K562 (cell line): ENCODE measurements at regions not wholly inside any gene's neighbourhood (a gene's known extent, or its start where the extent isn't known, plus 50 kb on each side); places are given as distances from the start of the nearest gene placed in this dataset.

Experiments used
- ATAC-seq: fragments of 200-7000 bp; cut with Tn5 transposase; 3 replicates; pipeline ENCODE4 v1.9.1; 2020; ENCODE audit warnings: moderate library complexity
- BruUV-seq: library from RNA; stranded (reverse); fragments of 400-500 nt; replicated peaks from 2 replicates; lab custom pipeline; 2021; lab: Mats Ljungman, UMichigan
- CTCF ChIA-PET: fragments of 300-600 bp; formaldehyde crosslinking; extraction: SDS; loops from one replicate; lab custom pipeline; 2021; ENCODE audit warnings: low intra/inter-chr PET ratio; lab: Yijun Ruan, JAX
- POLR2A ChIA-PET: fragments of 300-600, 350-650 bp; sonication (Branson Sonifier 250); formaldehyde crosslinking; extraction: SDS; loops from one replicate; lab custom pipeline; 2021; ENCODE audit warnings: antibody characterized with exemption, inconsistent platforms; lab: Yijun Ruan, JAX
- DNase-seq, 4 experiments: peaks; one replicate each; pipeline versions ENCODE4 v3.0.0 to v3.0.0-alpha.2; 2011 to 2018; ENCODE audit warnings: low spot score in 3 of 4, mixed read lengths in 3 of 4; ENCODE audit errors: extremely low read depth in 1 of 4
- FAIRE-seq: peaks from 2 replicates; lab custom pipeline; 2011; peaks lifted over from hg19 to GRCh38; lab: Jason Lieb, UNC
- H2AFZ ChIP-seq: 2 replicates; pipeline ENCODE4 v1.6.0; 2011; ENCODE audit warnings: low read depth, low read length, control low read depth, inconsistent platforms
- H3K27ac ChIP-seq: fragments of 200-600 bp; 3 replicates; pipeline ENCODE4 v1.8.0; 2011; ENCODE audit warnings: low read depth, mild to moderate bottlenecking, control low read depth, inconsistent platforms, low read length, moderate library complexity, mixed read lengths; ENCODE audit errors: extremely low read depth
- H3K27me3 ChIP-seq, 2 experiments: fragments of 300-600 bp in 1 of 2; 2 replicates in 1 of 2; 3 replicates in 1 of 2; pipeline versions ENCODE4 v1.6.0 to v1.8.0; 2011; ENCODE audit warnings: inconsistent platforms in 2 of 2, low read length in 2 of 2, mild to moderate bottlenecking in 1 of 2, mixed read lengths in 1 of 2, moderate library complexity in 1 of 2; ENCODE audit not compliant: control insufficient read depth in 2 of 2, insufficient read depth in 2 of 2
- H3K36me3 ChIP-seq: fragments of 300-600 bp; 3 replicates; pipeline ENCODE4 v1.8.0; 2011; ENCODE audit warnings: mild to moderate bottlenecking, low read length, inconsistent platforms; ENCODE audit not compliant: control insufficient read depth, insufficient read depth
- H3K4me1 ChIP-seq, 2 experiments: fragments of 200-600 bp in 1 of 2; replicated peaks in 1 of 2; 2 replicates in 1 of 2; 3 replicates in 1 of 2; pipeline versions ENCODE4 v1.5.1 to v1.8.0; 2011; ENCODE audit warnings: inconsistent platforms in 2 of 2, low read length in 2 of 2, mild to moderate bottlenecking in 1 of 2, mixed read lengths in 1 of 2, moderate library complexity in 1 of 2; ENCODE audit not compliant: control insufficient read depth in 2 of 2, insufficient read depth in 2 of 2
- H3K4me2 ChIP-seq: 2 replicates; pipeline ENCODE4 v1.6.1; 2011; ENCODE audit warnings: low read length, control low read depth, inconsistent platforms, mixed read lengths; ENCODE audit not compliant: insufficient read depth
- H3K4me3 ChIP-seq: fragments of 200-600 bp; sonication (generic), shearing (Covaris generic); 2 replicates; pipeline ENCODE4 v1.5.1; 2016; ENCODE audit warnings: control low read depth, inconsistent platforms
- H3K79me2 ChIP-seq: fragments of 200-600 bp; 3 replicates; pipeline ENCODE4 v1.8.0; 2011; ENCODE audit warnings: low read length, inconsistent platforms; ENCODE audit not compliant: control insufficient read depth, insufficient read depth
- H3K9ac ChIP-seq, 2 experiments: 2 replicates each; pipeline versions ENCODE4 v1.6.0 to v1.6.1; 2011; ENCODE audit warnings: low read depth in 2 of 2, low read length in 2 of 2, control low read depth in 1 of 2, inconsistent platforms in 1 of 2, mild to moderate bottlenecking in 1 of 2, mixed read lengths in 1 of 2; ENCODE audit not compliant: insufficient read depth in 1 of 2
- H3K9me1 ChIP-seq: one replicate; pipeline ENCODE4 v1.6.0; 2011; ENCODE audit warnings: inconsistent platforms, mild to moderate bottlenecking, low read length, moderate library complexity; ENCODE audit not compliant: control insufficient read depth, insufficient read depth
- H3K9me3 ChIP-seq: replicated peaks from 2 replicates; pipeline ENCODE4 v1.5.1; 2011; ENCODE audit warnings: low read depth, low read length, inconsistent platforms; ENCODE audit not compliant: control insufficient read depth, insufficient read depth
- H4K20me1 ChIP-seq: replicated peaks from 2 replicates; pipeline ENCODE4 v1.6.1; 2011; ENCODE audit warnings: low read length, inconsistent platforms, mixed read lengths; ENCODE audit not compliant: control insufficient read depth, insufficient read depth
- ARHGAP35 ChIP-seq: fragments of 450-650 bp; IDR thresholded peaks from 2 replicates; pipeline ENCODE4 v1.6.1; 2018; ENCODE audit not compliant: partially characterized antibody
- ASH1L ChIP-seq: fragments of 450-650 bp; IDR thresholded peaks from 2 replicates; pipeline ENCODE4 v1.6.1; 2018; ENCODE audit warnings: borderline replicate concordance, mild to moderate bottlenecking, low read depth; ENCODE audit not compliant: partially characterized antibody
- CBX2 ChIP-seq: fragments of 200-600 bp; sonication (generic); IDR thresholded peaks from one replicate; pipeline ENCODE4 v1.6.1; 2012; ENCODE audit warnings: mild to moderate bottlenecking, low read length, inconsistent platforms; ENCODE audit not compliant: insufficient read depth, poor library complexity, severe bottlenecking
- CEBPG ChIP-seq, 3 experiments: fragments of 200-800 bp in 1 of 3; sonication (Bioruptor generic) in 1 of 3; sonication (generic) in 1 of 3; formaldehyde crosslinking in 1 of 3; IDR thresholded peaks in 2 of 3; conservative IDR thresholded peaks in 1 of 3; 2 replicates each; pipeline versions ENCODE4 v1.6.1 to v1.8.0; 2016 to 2022; ENCODE audit warnings: missing compliant biosample characterization in 2 of 3, missing genetic modification characterization in 2 of 3, mild to moderate bottlenecking in 1 of 3, missing genetic modification reagents in 1 of 3
- HLTF ChIP-seq: fragments of 450-650 bp; IDR thresholded peaks from 2 replicates; pipeline ENCODE4 v1.6.1; 2016
- LEF1 ChIP-seq: fragments of 450-650 bp; IDR thresholded peaks from 2 replicates; pipeline ENCODE4 v1.6.1; 2016; ENCODE audit warnings: mild to moderate bottlenecking
- PRDM10 ChIP-seq: fragments of 450-650 bp; IDR thresholded peaks from 2 replicates; pipeline ENCODE4 v1.6.1; 2018; ENCODE audit not compliant: partially characterized antibody
- TFAM ChIP-seq: fragments of 250-450 bp; sonication (Bioruptor Pico); conservative IDR thresholded peaks from 2 replicates; pipeline ENCODE4 v1.5.0; 2021; ENCODE audit warnings: mild to moderate bottlenecking, moderate library complexity
- TFE3 ChIP-seq: fragments of 450-650 bp; formaldehyde crosslinking; IDR thresholded peaks from 2 replicates; pipeline ENCODE4 v1.4.0; 2020; ENCODE audit warnings: mild to moderate bottlenecking, mixed read lengths
- U2AF2 ChIP-seq: fragments of 200-400 bp; formaldehyde crosslinking; optimal IDR thresholded peaks from 2 replicates; pipeline ENCODE3; 2017; ENCODE audit warnings: low read depth, mild to moderate bottlenecking, low read length
- YY1 ChIP-seq, 3 experiments: IDR thresholded peaks; 2 replicates each; pipeline ENCODE4 v1.6.1; 2011; ENCODE audit warnings: low read length in 2 of 3, mild to moderate bottlenecking in 2 of 3, moderate library complexity in 2 of 3, borderline replicate concordance in 1 of 3, control low read depth in 1 of 3, low read depth in 1 of 3; ENCODE audit not compliant: insufficient read depth in 3 of 3, insufficient replicate concordance in 2 of 3, control insufficient read depth in 1 of 3, insufficient read length in 1 of 3; ENCODE audit errors: extremely low read depth in 1 of 3
- WGBS: fragments of 100-300 bp; shearing (Covaris generic); methylation state at CpG from one replicate; pipeline ENCODE4 v1.1.6; 2016; ENCODE audit warnings: low coverage, mixed read lengths; ENCODE audit not compliant: insufficient coverage; ENCODE audit errors: missing lambda C conversion rate; 5-methylcytosine and 5-hydroxymethylcytosine counted together
- in situ Hi-C: fragments of 300-500 bp; cut with MboI; formaldehyde crosslinking; loops from 4 replicates; pipeline ENCODE4 v1.15.0; 2018; ENCODE audit warnings: inconsistent platforms, mixed read lengths
- intact Hi-C: fragments of 100-400 bp; cut with micrococcal nuclease; formaldehyde crosslinking; loops from 2 replicates; pipeline ENCODE4 v1.14.2; 2022

GRCh38 chr3:177831361-177831760 lies 634.1 kb upstream of the TBL1XR1 start:
- ATAC-seq (no peak), DNase-seq (no peak), FAIRE-seq (no peak)
- H3K4me1 ChIP-seq, result no peaks in the 10 kb centered on the region; a peak in 1 of 5 replicates
- intact Hi-C loops, result no loop called here
- WGBS, result 2% methylated on average over 4 of the region's 4 CpGs
- no peaks in the 10 kb centered on the region; a peak in 1 of 5 replicates for H3K27me3 ChIP-seq
- in situ Hi-C loops, result no loop called here
- no peak overlapping the region for H3K4me2 ChIP-seq
- POLR2A ChIA-PET, result no interaction called here
- no peaks in the 10 kb centered on the region for H3K9me3 ChIP-seq
- TF ChIP-seq U2AF2, result no peak
- no peak for TF ChIP-seq ARHGAP35
- TF ChIP-seq CEBPG (CRISPR knock-in tag; IDR thresholded peaks at IDR 0.05), result no peak
- TF ChIP-seq CEBPG (tag; conservative IDR thresholded peaks at IDR 0.05 in 1 of 2, IDR thresholded peaks at IDR 0.05 in 1 of 2), result no peak
- no peak for TF ChIP-seq YY1 (IDR thresholded peaks at IDR 0.05; ENCODE audit: borderline replicate concordance in 1 of 3, control insufficient read depth in 1 of 3, extremely low read depth in 1 of 3, insufficient read depth in 3 of 3, insufficient read length in 1 of 3, insufficient replicate concordance in 2 of 3, low read depth in 1 of 3, low read length in 2 of 3)
- no peak for TF ChIP-seq HLTF
- TF ChIP-seq LEF1, result no peak
- TF ChIP-seq CBX2, result no peak
- TF ChIP-seq TFE3, result no peak
- no peak for TF ChIP-seq PRDM10
- no peak for TF ChIP-seq ASH1L
- TF ChIP-seq TFAM (CRISPR knock-in tag), result no peak
- no TSS peak for BruUV-seq
- no peak overlapping the region for H2AFZ ChIP-seq
- no peaks in the 10 kb centered on the region for H4K20me1 ChIP-seq
- H3K9me1 ChIP-seq, result no peaks in the 10 kb centered on the region
- CTCF ChIA-PET, result no interaction called here
- H3K4me3 ChIP-seq, result no peak overlapping the region
- no peaks in the 10 kb centered on the region for H3K36me3 ChIP-seq
- no peaks in the 10 kb centered on the region for H3K79me2 ChIP-seq
- no peak overlapping the region for H3K27ac ChIP-seq
- H3K9ac ChIP-seq, result no peak overlapping the region
